ENCODE measurements at regions not wholly inside any gene's neighbourhood (a gene's known extent, or its start where the extent isn't known, plus 50 kb on each side); places are given as distances from the start of the nearest gene placed in this dataset.

GRCh38 chr1:239583536-239583935, 197.2 kb downstream of the CHRM3 start:
- no peak for TF ChIP-seq CTCF (IDR thresholded peaks at IDR 0.05)
- TF ChIP-seq POLR2A (IDR thresholded peaks at IDR 0.05), result no peak
